CD4-positive, alpha-beta T cell treated with Interleukin-6 for 4 hours (primary cell): ENCODE measurements at regions not wholly inside any gene's neighbourhood (a gene's known extent, or its start where the extent isn't known, plus 50 kb on each side); places are given as distances from the start of the nearest gene placed in this dataset.

Source experiments
- DNase-seq: peaks from one replicate; pipeline ENCODE4 v3.0.0-alpha.2; 2020; ENCODE audit warnings: mixed read lengths

DNA sequence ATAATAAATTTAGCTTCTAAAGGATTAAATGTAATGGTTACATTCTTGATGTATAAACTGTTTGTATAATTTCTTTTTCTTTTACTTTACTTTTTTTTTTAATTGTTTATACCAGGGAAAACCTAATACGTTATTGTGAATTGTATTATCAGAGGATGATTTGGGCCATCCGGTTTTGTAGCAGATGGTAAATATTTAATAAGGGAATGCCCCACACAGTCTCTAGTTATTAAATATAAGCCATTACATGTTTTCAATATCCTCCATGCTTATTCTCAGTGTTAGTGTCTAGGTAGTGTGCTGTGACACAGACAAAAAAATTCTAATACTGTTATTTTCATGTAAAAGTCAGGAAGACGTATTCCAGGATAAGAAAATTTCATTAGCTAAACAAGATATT lies 553.9 kb downstream of the ZNF804A start:
- DNase-seq: no peak

- DNase-seq: no peak
Observed at GRCh38 chr2:185161701-185162100, 563.4 kb downstream of the ZNF804A start.

DNA sequence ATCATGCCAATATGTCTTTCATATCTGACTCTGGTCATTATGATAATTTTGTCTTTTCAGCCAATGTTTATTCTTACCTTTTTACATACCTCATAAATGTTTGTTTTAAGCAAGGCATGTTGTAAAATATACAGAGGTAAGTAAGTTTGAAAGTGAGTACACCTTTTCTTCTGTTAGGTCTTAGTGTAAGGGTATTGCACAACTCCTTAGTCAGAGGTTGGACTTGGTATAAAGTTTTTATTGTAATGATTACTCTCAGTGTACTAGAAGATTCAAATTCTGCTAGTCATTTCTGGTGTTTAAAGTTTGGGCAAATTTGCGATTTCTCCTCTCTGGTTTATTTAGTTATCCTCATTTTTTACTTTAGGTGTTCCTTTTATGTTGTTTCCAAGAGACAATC lies 564.3 kb upstream of the FSIP2 start:
- no peak for DNase-seq

DNA sequence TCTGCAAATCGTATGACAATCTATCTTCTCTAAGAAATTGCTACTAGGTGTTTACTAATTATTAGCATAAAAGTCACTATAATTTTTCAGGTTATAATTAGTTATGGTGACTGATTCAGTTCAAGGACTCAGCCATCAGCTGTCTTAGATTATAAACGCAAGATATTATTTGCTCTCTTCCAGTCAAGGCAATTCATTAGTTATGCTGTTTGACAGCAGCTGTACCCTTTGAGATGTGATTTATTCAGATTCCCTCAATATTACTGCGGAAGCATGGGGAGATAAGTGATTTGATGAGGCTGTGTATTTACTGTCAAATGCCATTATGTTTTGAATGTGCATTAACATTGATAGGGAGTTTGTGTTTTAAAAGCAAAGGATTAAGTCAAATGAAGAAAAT lies 558.9 kb upstream of the FSIP2 start:
- DNase-seq: no peak

GRCh38 chr2:185181901-185182300 lies 556.7 kb upstream of the FSIP2 start:
- DNase-seq: no peak

GRCh38 chr2:185185044-185185443 lies 553.6 kb upstream of the FSIP2 start:
- DNase-seq: no peak

- DNase-seq: no peak
Observed at GRCh38 chr2:185187421-185187820, 551.2 kb upstream of the FSIP2 start.

- DNase-seq: no peak
Observed at GRCh38 chr2:185188656-185189055, 549.9 kb upstream of the FSIP2 start.

DNA sequence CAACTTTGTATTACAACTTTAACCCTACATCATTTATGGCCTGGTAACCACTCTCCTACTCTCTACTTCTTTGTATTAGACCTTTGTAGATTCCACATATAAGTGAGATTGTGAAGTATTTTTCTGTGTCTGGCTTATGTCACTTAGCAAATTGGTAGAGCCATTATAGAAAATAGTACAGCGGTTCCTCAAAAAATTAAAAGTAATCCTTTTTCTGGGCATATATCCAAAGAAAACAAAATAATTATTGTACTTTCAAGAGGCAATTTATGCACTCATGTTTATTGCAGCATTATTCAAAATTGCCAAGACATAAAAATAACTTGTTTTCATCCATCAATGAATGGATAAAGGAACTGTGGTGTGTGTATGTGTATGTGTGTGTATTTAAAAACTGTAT lies 537.5 kb upstream of the FSIP2 start:
- no peak for DNase-seq

DNA sequence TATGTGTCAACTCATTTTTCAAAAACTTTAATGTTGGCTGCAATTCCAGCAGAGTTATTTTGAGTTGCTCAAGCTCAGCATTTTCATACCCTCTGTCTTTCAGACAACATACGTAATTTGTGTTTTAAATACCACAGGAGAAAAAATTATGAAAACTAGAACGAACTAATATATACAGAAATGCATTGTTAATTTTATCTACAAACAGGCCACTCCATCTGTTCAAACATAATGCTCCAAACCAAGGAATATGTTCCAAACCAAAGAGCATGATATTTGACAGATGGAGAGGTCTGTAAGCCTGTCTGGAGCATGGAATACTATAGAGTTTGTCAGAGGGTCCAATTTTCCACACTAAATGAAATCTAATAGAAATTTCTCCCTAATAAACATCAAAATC lies 536.2 kb upstream of the FSIP2 start:
- DNase-seq: no peak

GRCh38 chr2:185202945-185203528 lies 535.6 kb upstream of the FSIP2 start:
- DNase-seq: no peak

DNA sequence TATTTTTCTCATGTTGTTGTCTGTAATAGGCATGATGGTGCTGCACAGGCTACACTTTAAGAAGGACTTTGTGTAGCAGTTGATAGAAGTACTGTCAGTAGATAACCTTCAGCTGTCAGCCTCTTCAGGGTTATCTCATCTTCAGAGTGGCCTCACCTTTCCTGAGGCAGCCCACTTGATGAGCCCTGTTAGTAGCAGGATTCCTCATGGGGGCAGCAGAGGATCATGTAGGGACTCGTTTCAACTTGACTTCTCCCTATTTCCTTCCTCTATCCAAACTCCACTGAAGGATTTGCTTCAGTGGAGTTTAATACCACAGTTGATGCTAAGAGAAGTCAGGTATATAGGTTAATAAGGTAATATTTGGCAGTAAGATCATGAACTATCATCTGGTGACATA lies 530.3 kb upstream of the FSIP2 start:
- DNase-seq: no peak

DNA sequence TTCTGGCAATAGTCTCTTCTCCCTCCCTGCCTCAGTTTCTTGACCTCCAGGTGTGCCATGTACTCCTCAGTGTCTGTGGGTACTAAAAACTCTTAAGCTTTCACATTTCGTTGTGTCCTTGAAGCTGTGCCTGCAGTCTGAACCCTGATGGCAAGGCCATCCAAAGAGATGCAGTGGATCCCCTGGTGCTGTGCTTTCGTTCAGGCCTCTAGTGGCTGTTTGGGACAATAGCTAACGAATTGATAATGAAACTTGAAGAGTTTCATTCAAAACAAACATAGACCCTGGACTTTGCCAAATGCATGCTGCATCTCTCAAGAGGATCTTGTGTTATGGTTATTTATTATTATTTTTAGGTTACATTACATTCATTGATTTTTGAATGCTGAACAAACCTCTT lies 523.1 kb upstream of the FSIP2 start:
- DNase-seq: no peak

- no peak for DNase-seq
Observed at GRCh38 chr2:185219981-185220380, 518.6 kb upstream of the FSIP2 start.

GRCh38 chr2:185222311-185222710 lies 516.3 kb upstream of the FSIP2 start:
- DNase-seq: no peak

DNA sequence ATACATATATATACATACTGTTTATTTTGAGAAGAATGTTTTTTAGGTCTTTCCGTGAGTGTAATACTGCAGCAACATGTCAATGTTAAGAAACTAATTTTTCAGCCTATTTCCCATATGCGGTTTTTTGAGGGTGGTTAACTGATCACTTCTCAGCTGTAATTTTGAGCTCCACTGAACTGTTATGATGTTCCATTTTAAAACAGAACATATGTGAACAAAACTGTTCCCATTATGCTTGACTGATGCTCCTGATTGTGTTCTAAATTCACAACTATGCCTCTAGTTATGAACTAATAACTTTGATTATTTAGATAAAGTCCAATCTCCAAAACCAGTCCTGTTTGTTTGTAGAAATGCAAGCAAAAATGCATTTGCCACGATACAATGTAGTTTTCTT lies 511.2 kb upstream of the FSIP2 start:
- no peak for DNase-seq

GRCh38 chr2:185239491-185239890 lies 499.1 kb upstream of the FSIP2 start:
- no peak for DNase-seq

- no peak for DNase-seq
Observed at GRCh38 chr2:185240796-185241195, 497.8 kb upstream of the FSIP2 start.

DNA sequence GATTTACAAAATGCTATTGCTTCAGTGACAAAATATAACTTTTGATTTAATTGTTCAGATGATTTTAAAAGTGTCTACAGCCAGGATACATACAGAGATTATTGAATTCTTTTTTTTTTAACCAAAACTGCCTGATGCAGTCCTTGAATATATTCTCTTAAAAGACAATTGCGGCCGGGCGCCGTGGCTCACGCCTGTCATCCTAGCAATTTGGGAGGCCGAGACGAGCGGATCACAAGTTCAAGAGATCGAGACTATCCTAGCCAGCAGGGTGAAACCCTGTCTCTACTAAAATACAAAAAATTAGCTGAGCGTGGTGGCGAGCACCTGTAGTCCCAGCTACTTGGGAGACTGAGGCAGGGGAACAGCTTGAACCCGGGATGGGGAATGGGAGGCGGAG lies 497.0 kb upstream of the FSIP2 start:
- no peak for DNase-seq

DNA sequence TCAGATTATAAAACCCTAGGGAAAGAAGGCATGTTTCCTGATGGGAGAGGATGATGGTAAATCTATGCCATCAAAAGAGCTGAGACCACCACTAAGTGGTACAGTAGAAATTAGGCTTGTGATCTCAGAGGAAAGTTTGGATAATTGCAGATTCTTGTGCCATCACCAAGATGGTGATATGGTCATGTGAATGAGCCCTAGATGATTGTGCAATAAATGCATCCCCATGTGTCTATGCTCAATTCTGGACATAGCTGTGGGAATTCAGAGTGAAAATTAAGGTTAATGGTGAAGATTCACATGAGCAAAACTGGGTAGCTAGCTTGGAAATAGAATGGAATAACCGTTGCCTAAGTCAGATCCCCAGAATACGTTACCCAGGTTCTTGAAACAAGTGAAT lies 496.1 kb upstream of the FSIP2 start:
- no peak for DNase-seq

DNA sequence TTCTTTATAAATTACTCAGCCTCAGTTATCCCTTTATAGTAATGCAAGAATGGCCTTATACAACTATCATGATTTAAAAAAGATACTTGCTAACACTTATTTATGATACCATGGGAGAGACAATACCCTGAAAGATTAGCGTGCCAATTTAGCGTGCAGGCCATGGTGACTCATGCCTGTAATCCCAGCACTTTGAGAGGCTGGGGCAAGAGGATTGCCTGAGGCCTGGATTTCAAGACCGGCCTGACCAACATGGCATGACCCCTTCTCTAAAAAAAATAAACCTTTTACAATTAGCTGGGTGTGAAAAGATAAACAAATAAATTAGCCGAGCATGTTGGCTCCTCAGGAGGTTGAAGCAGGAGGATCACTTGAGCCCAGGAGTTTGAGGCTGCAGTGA lies 493.4 kb upstream of the FSIP2 start:
- DNase-seq: no peak

DNA sequence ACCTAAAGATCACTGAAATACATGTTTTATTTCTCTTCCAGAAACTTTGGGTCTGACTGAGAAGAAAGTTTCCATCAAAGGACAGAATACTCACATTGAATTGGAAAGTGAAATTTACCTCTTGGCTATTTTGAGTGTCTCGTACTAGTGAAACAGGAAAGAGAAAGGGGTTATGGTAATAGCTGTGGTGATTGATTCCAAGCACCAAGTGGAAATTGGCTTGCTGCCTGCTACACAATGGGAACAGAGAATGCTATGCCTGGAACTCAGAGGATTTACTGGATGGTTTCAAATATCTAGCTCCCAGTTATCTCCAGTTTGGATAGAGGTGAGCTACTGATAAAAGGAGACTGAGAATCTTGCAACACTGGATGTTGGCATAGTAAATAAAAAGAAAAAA lies 492.8 kb upstream of the FSIP2 start:
- no peak for DNase-seq

GRCh38 chr2:185246717-185247116 lies 491.9 kb upstream of the FSIP2 start:
- DNase-seq: no peak

- no peak for DNase-seq
Observed at GRCh38 chr2:185255566-185255965, 483.0 kb upstream of the FSIP2 start.

DNA sequence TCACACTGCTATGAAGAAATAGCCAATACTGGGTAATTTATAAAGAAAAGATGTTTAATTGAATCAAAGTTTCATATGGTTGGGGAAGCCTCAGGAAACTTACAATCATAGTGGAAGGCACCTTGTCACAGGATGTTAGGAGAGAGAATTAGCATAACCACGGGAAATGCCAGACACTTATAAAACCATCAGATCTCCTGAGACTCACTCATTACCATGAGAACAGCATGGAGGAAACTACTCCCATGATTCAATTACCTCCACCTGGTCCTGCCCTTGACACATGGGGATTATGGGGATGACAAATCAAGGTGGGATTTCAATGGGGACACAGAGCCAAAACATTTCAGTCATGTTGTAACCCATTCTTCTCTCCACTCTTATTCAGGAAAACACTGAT lies 472.9 kb upstream of the FSIP2 start:
- DNase-seq: no peak

DNA sequence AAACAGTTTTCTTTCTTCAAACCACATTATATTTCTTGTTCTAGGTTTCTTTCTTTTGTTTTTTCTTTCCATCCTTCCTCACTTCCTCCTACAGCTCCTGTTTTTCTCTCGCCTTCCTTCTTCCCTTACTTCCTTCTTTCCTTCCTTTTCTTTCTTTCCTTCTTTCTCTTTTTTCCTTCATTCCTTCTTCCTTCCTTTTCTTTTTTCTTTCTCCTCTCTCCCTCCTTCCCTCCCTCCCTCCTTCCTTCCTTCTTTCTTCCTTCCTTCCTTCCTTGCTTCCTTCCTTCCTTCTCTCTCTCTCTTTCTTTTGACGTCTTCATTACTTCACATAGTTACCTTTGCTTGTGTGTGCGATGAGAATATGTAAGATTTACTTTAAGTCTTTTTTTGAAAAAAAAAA lies 470.0 kb upstream of the FSIP2 start:
- no peak for DNase-seq
